Superior temporal gyrus (tissue), 1 donor: ENCODE measurements at regions not wholly inside any gene's neighbourhood (a gene's known extent, or its start where the extent isn't known, plus 50 kb on each side); places are given as distances from the start of the nearest gene placed in this dataset.

Experiments used
- DNase-seq: peaks from one replicate; pipeline ENCODE4 v3.0.0-alpha.2; 2016; ENCODE audit errors: extremely low spot score

GRCh38 chr1:244952280-244952933 lies 88.1 kb upstream of the HNRNPU start:
- DNase-seq = no peak

GRCh38 chr1:244948416-244948815 lies 84.1 kb upstream of the HNRNPU start:
- no peak for DNase-seq

GRCh38 chr1:244945109-244945671 lies 80.8 kb upstream of the HNRNPU start:
- DNase-seq = no peak

- no peak for DNase-seq
Measured at GRCh38 chr1:244941121-244941520, 76.8 kb upstream of the HNRNPU start.

GRCh38 chr1:244937099-244937498 lies 72.8 kb upstream of the HNRNPU start:
- DNase-seq = no peak

GRCh38 chr1:244920911-244921761 lies 56.8 kb upstream of the HNRNPU start:
- DNase-seq = peak; percentile 21

- DNase-seq = no peak
Measured at GRCh38 chr1:244919320-244920282, 55.3 kb upstream of the HNRNPU start.

- peak; percentile 54 for DNase-seq
Measured at GRCh38 chr1:244918421-244919319, 54.3 kb upstream of the HNRNPU start.

GRCh38 chr1:244917073-244917670 lies 52.8 kb upstream of the HNRNPU start:
- DNase-seq = peak; percentile 27

GRCh38 chr1:244915736-244916135 lies 51.4 kb upstream of the HNRNPU start:
- no peak for DNase-seq

- no peak for DNase-seq
Measured at GRCh38 chr1:244914761-244915160, 50.4 kb upstream of the HNRNPU start.
